MM.1S (cell line): ENCODE measurements at regions not wholly inside any gene's neighbourhood (a gene's known extent, or its start where the extent isn't known, plus 50 kb on each side); places are given as distances from the start of the nearest gene placed in this dataset.

Experiments
- DNase-seq: peaks from one replicate; pipeline ENCODE4 v3.0.0-alpha.2; 2015
- H2AFZ ChIP-seq: fragments of 300-600 bp; sonication (generic); 2 replicates; pipeline ENCODE4 v1.6.0; 2016; ENCODE audit warnings: antibody characterized with exemption, low read length
- H3F3A ChIP-seq: fragments of 300-600 bp; sonication (generic); 2 replicates; pipeline ENCODE4 v1.6.1; 2016; ENCODE audit warnings: mild to moderate bottlenecking, antibody characterized with exemption, low read length, moderate library complexity, mixed read lengths; ENCODE audit not compliant: insufficient read depth
- H3K27ac ChIP-seq: fragments of 300-600 bp; sonication (generic); 2 replicates; pipeline ENCODE4 v1.5.1; 2016; ENCODE audit warnings: mild to moderate bottlenecking, low read length
- H3K27me3 ChIP-seq: fragments of 300-600 bp; sonication (generic); replicated peaks from 2 replicates; pipeline ENCODE4 v1.6.0; 2016; ENCODE audit warnings: low read length; ENCODE audit not compliant: insufficient read depth
- H3K36me3 ChIP-seq: fragments of 300-600 bp; sonication (generic); replicated peaks from 2 replicates; pipeline ENCODE4 v1.6.1; 2016; ENCODE audit warnings: mild to moderate bottlenecking, low read length, mixed read lengths; ENCODE audit not compliant: insufficient read depth
- H3K4me1 ChIP-seq: fragments of 300-600 bp; sonication (generic); 2 replicates; pipeline ENCODE4 v1.6.1; 2016; ENCODE audit warnings: low read length, mixed read lengths
- H3K4me2 ChIP-seq: fragments of 300-600 bp; sonication (generic); 2 replicates; pipeline ENCODE4 v1.6.0; 2016; ENCODE audit warnings: low read depth, low read length
- H3K4me3 ChIP-seq: fragments of 300-600 bp; sonication (generic); 2 replicates; pipeline ENCODE4 v1.5.1; 2016; ENCODE audit warnings: low read length, mixed read lengths
- H3K79me2 ChIP-seq: fragments of 300-600 bp; sonication (generic); 2 replicates; pipeline ENCODE4 v1.6.1; 2016; ENCODE audit warnings: mixed run types, low read length, mixed read lengths
- H3K9ac ChIP-seq: fragments of 300-600 bp; sonication (generic); 2 replicates; pipeline ENCODE4 v1.6.1; 2016; ENCODE audit warnings: low read length, mixed read lengths
- H3K9me2 ChIP-seq: fragments of 300-600 bp; sonication (generic); replicated peaks from 2 replicates; pipeline ENCODE4 v1.6.1; 2016; ENCODE audit warnings: mild to moderate bottlenecking, low read length, mixed read lengths; ENCODE audit not compliant: insufficient read depth
- H3K9me3 ChIP-seq: fragments of 300-600 bp; sonication (generic); replicated peaks from 2 replicates; pipeline ENCODE4 v1.6.1; 2016; ENCODE audit warnings: mild to moderate bottlenecking, low read length, mixed read lengths; ENCODE audit not compliant: insufficient read depth
- H4K20me1 ChIP-seq: fragments of 300-600 bp; sonication (generic); 2 replicates; pipeline ENCODE4 v1.6.1; 2016; ENCODE audit warnings: mild to moderate bottlenecking, low read length, moderate library complexity, mixed read lengths; ENCODE audit not compliant: insufficient read depth
- EZH2 ChIP-seq: fragments of 300-600 bp; sonication (generic); optimal IDR thresholded peaks from 2 replicates; pipeline ENCODE3; 2017; ENCODE audit warnings: low read depth, mild to moderate bottlenecking, antibody characterized with exemption, low read length, mixed read lengths
- EZH2phosphoT487 ChIP-seq: fragments of 300-600 bp; sonication (generic); IDR thresholded peaks from 2 replicates; pipeline ENCODE4 v1.6.1; 2018; ENCODE audit warnings: antibody characterized with exemption, low read length
- TF ChIP-seq, protein P1 (sequence below): fragments of 300-600 bp; sonication (generic); IDR thresholded peaks from 2 replicates; pipeline ENCODE4 v1.5.1; 2016; ENCODE audit warnings: antibody characterized with exemption, low read length, mixed read lengths

DNA sequence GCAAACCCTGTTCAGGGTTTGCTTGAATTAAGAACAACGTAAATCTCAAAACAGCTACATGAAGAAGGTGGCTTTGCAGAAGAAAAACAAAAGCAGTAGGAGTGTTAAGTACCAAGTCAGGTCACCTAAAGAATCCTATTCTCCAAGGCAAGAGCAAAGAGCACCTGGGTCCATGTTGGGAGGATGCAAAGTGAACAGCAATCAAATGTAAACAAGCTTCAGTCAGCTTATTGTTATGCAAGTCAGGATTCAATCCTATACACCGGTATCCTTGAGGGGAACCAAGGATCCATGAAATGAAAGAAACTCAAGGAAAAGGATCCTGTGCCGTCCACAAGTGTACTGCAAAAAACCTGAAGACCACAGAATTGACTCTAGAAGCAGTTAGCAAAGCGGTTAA, 261.0 kb upstream of the DDX18 start:
- no peak overlapping the region for H3K4me3 ChIP-seq
- H2AFZ ChIP-seq: no peak overlapping the region
- no peaks in the 10 kb centered on the region for H3K27me3 ChIP-seq
- no peaks in the 10 kb centered on the region for H3F3A ChIP-seq
- no peaks in the 10 kb centered on the region for H3K36me3 ChIP-seq
- H3K4me1 ChIP-seq: no peaks in the 10 kb centered on the region
- H3K9me3 ChIP-seq: no peaks in the 10 kb centered on the region
- H4K20me1 ChIP-seq: no peaks in the 10 kb centered on the region
- H3K27ac ChIP-seq: no peak overlapping the region
- TF ChIP-seq EZH2phosphoT487: no peak
- no peak for TF ChIP-seq EZH2
- TF ChIP-seq, protein P1, sequence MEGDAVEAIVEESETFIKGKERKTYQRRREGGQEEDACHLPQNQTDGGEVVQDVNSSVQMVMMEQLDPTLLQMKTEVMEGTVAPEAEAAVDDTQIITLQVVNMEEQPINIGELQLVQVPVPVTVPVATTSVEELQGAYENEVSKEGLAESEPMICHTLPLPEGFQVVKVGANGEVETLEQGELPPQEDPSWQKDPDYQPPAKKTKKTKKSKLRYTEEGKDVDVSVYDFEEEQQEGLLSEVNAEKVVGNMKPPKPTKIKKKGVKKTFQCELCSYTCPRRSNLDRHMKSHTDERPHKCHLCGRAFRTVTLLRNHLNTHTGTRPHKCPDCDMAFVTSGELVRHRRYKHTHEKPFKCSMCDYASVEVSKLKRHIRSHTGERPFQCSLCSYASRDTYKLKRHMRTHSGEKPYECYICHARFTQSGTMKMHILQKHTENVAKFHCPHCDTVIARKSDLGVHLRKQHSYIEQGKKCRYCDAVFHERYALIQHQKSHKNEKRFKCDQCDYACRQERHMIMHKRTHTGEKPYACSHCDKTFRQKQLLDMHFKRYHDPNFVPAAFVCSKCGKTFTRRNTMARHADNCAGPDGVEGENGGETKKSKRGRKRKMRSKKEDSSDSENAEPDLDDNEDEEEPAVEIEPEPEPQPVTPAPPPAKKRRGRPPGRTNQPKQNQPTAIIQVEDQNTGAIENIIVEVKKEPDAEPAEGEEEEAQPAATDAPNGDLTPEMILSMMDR: no peak
- no peaks in the 10 kb centered on the region for H3K79me2 ChIP-seq
- DNase-seq: no peak
- no peak overlapping the region for H3K9ac ChIP-seq
- H3K4me2 ChIP-seq: no peak overlapping the region
- no peaks in the 10 kb centered on the region for H3K9me2 ChIP-seq

DNA sequence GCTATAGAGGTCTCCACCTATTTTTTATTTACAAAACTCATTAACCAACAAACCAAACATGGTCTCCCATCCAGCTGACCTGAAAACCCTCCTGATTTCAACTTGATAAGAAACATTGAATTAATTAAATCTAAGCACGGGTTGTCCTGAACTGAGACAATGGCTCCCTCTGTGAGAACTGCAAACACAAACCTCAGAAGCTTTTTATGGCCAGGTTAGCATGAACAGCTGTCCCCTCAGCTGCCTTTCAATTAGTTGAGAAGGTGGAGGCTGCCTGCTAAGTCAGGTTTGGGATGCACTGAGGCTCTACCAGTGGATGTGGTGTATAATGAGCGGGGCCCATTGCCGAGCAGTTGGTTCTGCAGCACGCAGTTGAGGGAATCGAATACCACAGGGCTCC, 258.5 kb upstream of the DDX18 start:
- H3K9me2 ChIP-seq: no peaks in the 10 kb centered on the region
- H3F3A ChIP-seq: no peaks in the 10 kb centered on the region
- TF ChIP-seq, protein P1: no peak
- TF ChIP-seq EZH2 (no peak), EZH2phosphoT487 (no peak)
- no peaks in the 10 kb centered on the region for H3K27me3 ChIP-seq
- DNase-seq: no peak
- no peak overlapping the region for H3K4me3 ChIP-seq
- H3K27ac ChIP-seq: no peak overlapping the region
- no peaks in the 10 kb centered on the region for H4K20me1 ChIP-seq
- H3K79me2 ChIP-seq: no peaks in the 10 kb centered on the region
- H3K9ac ChIP-seq: no peak overlapping the region
- no peaks in the 10 kb centered on the region for H3K9me3 ChIP-seq
- no peaks in the 10 kb centered on the region for H3K36me3 ChIP-seq
- no peak overlapping the region for H2AFZ ChIP-seq
- no peaks in the 10 kb centered on the region for H3K4me1 ChIP-seq
- no peak overlapping the region for H3K4me2 ChIP-seq

DNA sequence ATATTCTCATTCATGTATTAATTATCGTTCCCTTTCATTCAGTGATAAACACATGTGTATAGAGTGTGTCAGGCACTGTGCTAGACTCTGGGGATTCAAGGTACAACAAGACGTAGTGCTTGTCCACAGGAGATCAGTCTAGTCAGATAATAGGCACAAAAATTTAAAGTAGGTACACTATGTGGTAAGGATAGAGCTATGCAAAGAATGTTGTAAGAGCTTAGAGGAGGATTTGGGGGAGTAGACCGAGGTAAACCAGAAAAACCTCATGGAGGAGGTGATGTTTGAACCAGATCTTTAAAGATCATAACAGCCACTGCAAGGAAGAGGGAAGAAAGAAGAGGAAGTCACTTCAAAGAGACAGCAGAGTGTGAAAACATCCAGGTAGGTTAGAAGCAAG, 256.9 kb upstream of the DDX18 start:
- no peaks in the 10 kb centered on the region for H3K4me1 ChIP-seq
- no peak overlapping the region for H3K9ac ChIP-seq
- no peaks in the 10 kb centered on the region for H3K9me3 ChIP-seq
- H3K36me3 ChIP-seq: no peaks in the 10 kb centered on the region
- no peak overlapping the region for H3K4me2 ChIP-seq
- no peak overlapping the region for H3K27ac ChIP-seq
- no peak overlapping the region for H3K4me3 ChIP-seq
- H3K9me2 ChIP-seq: no peaks in the 10 kb centered on the region
- no peaks in the 10 kb centered on the region for H3K27me3 ChIP-seq
- H4K20me1 ChIP-seq: no peaks in the 10 kb centered on the region
- no peak overlapping the region for H2AFZ ChIP-seq
- no peak for DNase-seq
- no peaks in the 10 kb centered on the region for H3K79me2 ChIP-seq
- no peaks in the 10 kb centered on the region for H3F3A ChIP-seq
- no peak for TF ChIP-seq EZH2
- TF ChIP-seq, protein P1: no peak
- TF ChIP-seq EZH2phosphoT487: no peak

DNA sequence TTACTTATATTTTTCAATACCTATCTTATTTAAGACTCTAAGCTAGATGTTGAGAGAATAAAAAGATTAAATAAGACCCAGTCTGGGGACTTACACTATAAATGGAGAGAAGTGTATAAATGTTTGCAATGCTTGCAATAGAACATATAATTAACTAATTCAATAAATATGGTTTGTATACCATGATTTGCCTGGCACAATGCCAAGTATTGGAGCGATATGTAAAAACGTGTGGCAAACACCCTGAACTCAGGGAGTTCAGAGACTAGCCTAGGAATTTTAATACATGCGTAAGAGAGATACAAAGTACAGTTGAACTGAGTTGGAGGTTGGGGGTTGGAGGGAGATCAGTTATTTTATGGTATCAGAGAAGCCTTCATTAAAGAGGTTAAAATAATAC, 251.8 kb upstream of the DDX18 start:
- Histone ChIP-seq H4K20me1 (no peaks in the 10 kb centered on the region), H3K4me1 (no peaks in the 10 kb centered on the region), H3K4me2 (no peak overlapping the region), H3K79me2 (no peaks in the 10 kb centered on the region), H3K36me3 (no peaks in the 10 kb centered on the region), H3K27me3 (no peaks in the 10 kb centered on the region), H3K27ac (no peak overlapping the region), H2AFZ (no peak overlapping the region), H3K9me3 (no peaks in the 10 kb centered on the region), H3F3A (no peaks in the 10 kb centered on the region), H3K9me2 (no peaks in the 10 kb centered on the region), H3K4me3 (no peak overlapping the region), H3K9ac (no peak overlapping the region)
- no peak for DNase-seq
- no peak for TF ChIP-seq EZH2
- TF ChIP-seq EZH2phosphoT487: no peak
